HepG2 (cell line): ENCODE measurements at regions not wholly inside any gene's neighbourhood (a gene's known extent, or its start where the extent isn't known, plus 50 kb on each side); places are given as distances from the start of the nearest gene placed in this dataset.

Experiments
- ATAC-seq: fragments of 200-7000 bp; cut with Tn5 transposase; 3 replicates; pipeline ENCODE4 v1.9.1; 2020; ENCODE audit warnings: mild to moderate bottlenecking, moderate library complexity
- BruUV-seq: library from RNA; stranded (reverse); fragments of 400-500 nt; replicated peaks from 2 replicates; lab custom pipeline; 2021; lab: Mats Ljungman, UMichigan
- CTCF ChIA-PET: fragments of 300-600 bp; formaldehyde crosslinking; extraction: SDS; loops from one replicate; lab custom pipeline; 2021; ENCODE audit warnings: low total read pairs, inconsistent platforms, low intra/inter-chr PET ratio; lab: Yijun Ruan, JAX
- POLR2A ChIA-PET: fragments of 350-600 bp; sonication (Branson Sonifier 250); formaldehyde crosslinking; loops from one replicate; lab custom pipeline; 2020; ENCODE audit warnings: antibody characterized with exemption, inconsistent platforms; lab: Yijun Ruan, JAX
- DNase-seq: peaks from one replicate; pipeline ENCODE4 v3.0.0-alpha.2; 2015; ENCODE audit warnings: low spot score
- FAIRE-seq: peaks from 3 replicates; lab custom pipeline; 2011; peaks lifted over from hg19 to GRCh38; lab: Jason Lieb, UNC
- H2AFZ ChIP-seq: one replicate; pipeline ENCODE4 v1.6.1; 2011; ENCODE audit warnings: low read length, inconsistent platforms
- H3K27ac ChIP-seq: fragments of 300-600 bp; 3 replicates; pipeline ENCODE4 v1.8.0; 2011; ENCODE audit warnings: mixed run types, mild to moderate bottlenecking, mixed read lengths, low read length, inconsistent platforms; ENCODE audit not compliant: insufficient read depth; ENCODE audit errors: extremely low read length
- H3K27me3 ChIP-seq, 2 experiments: fragments of 200-600 bp in 1 of 2; 2 replicates in 1 of 2; 3 replicates in 1 of 2; pipeline versions ENCODE4 v1.6.0 to v1.8.0; 2011; ENCODE audit warnings: low read length in 2 of 2, mild to moderate bottlenecking in 2 of 2, moderate library complexity in 2 of 2, inconsistent platforms in 1 of 2; ENCODE audit not compliant: insufficient read depth in 2 of 2, control insufficient read depth in 1 of 2
- H3K36me3 ChIP-seq, 2 experiments: fragments of 200-600 bp in 1 of 2; replicated peaks in 1 of 2; 2 replicates in 1 of 2; 3 replicates in 1 of 2; pipeline versions ENCODE4 v1.5.1 to v1.8.0; 2011; ENCODE audit warnings: low read length in 2 of 2, inconsistent platforms in 1 of 2; ENCODE audit not compliant: insufficient read depth in 2 of 2, control insufficient read depth in 1 of 2
- H3K4me1 ChIP-seq: 2 replicates; pipeline ENCODE4 v1.5.1; 2012; ENCODE audit warnings: low read length, inconsistent platforms; ENCODE audit not compliant: insufficient read depth
- H3K4me2 ChIP-seq: 2 replicates; pipeline ENCODE4 v1.6.0; 2011; ENCODE audit warnings: low read depth, low read length, inconsistent platforms
- H3K4me3 ChIP-seq, 3 experiments: fragments of 200-600 bp in 1 of 3; sonication (generic), shearing (Covaris generic) in 1 of 3; replicated peaks in 1 of 3; 2 replicates each; pipeline ENCODE4 v1.5.1; 2011 to 2016; ENCODE audit warnings: low read length in 3 of 3, inconsistent platforms in 2 of 3, low read depth in 2 of 3, mild to moderate bottlenecking in 2 of 3, control low read depth in 1 of 3, mixed read lengths in 1 of 3; ENCODE audit not compliant: insufficient read depth in 1 of 3
- H3K79me2 ChIP-seq: one replicate; pipeline ENCODE4 v1.6.1; 2011; ENCODE audit warnings: low read length, inconsistent platforms; ENCODE audit not compliant: insufficient read depth
- H3K9ac ChIP-seq: 2 replicates; pipeline ENCODE4 v1.6.0; 2011; ENCODE audit warnings: mild to moderate bottlenecking, low read depth, low read length, inconsistent platforms; ENCODE audit not compliant: insufficient read depth
- H3K9me3 ChIP-seq: 2 replicates; pipeline ENCODE4 v1.5.1; 2012; ENCODE audit warnings: mild to moderate bottlenecking, low read length
- H4K20me1 ChIP-seq: 2 replicates; pipeline ENCODE4 v1.6.0; 2011; ENCODE audit warnings: inconsistent platforms, mild to moderate bottlenecking, low read length, moderate library complexity; ENCODE audit not compliant: insufficient read depth
- FOSL2 ChIP-seq: sonication (generic); formaldehyde crosslinking; IDR thresholded peaks from 2 replicates; pipeline ENCODE4 v1.4.0; 2020; ENCODE audit warnings: missing genetic modification reagents
- HNF1B ChIP-seq: sonication (generic); formaldehyde crosslinking; IDR thresholded peaks from 2 replicates; pipeline ENCODE4 v1.5.1; 2020; ENCODE audit warnings: mild to moderate bottlenecking, moderate library complexity, missing genetic modification reagents
- RFX1 ChIP-seq: fragments of 450-650 bp; IDR thresholded peaks from 2 replicates; pipeline ENCODE4 v1.6.1; 2017
- RFX3 ChIP-seq: IDR thresholded peaks from 2 replicates; pipeline ENCODE4 v1.6.1; 2016; ENCODE audit warnings: missing biosample characterization, missing genetic modification reagents
- ZNF367 ChIP-seq: sonication (generic); formaldehyde crosslinking; IDR thresholded peaks from 2 replicates; pipeline ENCODE4 v1.4.0; 2020; ENCODE audit warnings: missing genetic modification reagents, borderline replicate concordance
- WGBS: methylation state at CpG from one replicate; pipeline ENCODE4 v1.1.6; 2017; ENCODE audit warnings: low lambda C conversion rate; 5-methylcytosine and 5-hydroxymethylcytosine counted together
- in situ Hi-C: cut with HindIII; loops from 2 replicates; pipeline ENCODE4 v1.10.0; 2017; ENCODE audit warnings: low pct_unique_long_range_greater_than_20kb; ENCODE audit not compliant: extremely low pct_ligation_motif_present
- intact Hi-C: fragments of 100-400 bp; cut with micrococcal nuclease; formaldehyde crosslinking; loops from one replicate; pipeline ENCODE4 v1.10.0; 2022; ENCODE audit not compliant: unreplicated experiment

GRCh38 chr2:70367722-70368323 lies 66.0 kb upstream of the FAM136A start:
- WGBS, result 38% methylated on average over 8 of the region's 8 CpGs
- ATAC-seq, result no peak
- H3K79me2 ChIP-seq, result no peaks in the 10 kb centered on the region
- H3K4me2 ChIP-seq, result no peak overlapping the region
- no TSS peak for BruUV-seq
- no peak overlapping the region for H3K4me3 ChIP-seq
- H3K9ac ChIP-seq, result no peak overlapping the region
- H3K4me1 ChIP-seq, result no peaks in the 10 kb centered on the region
- intact Hi-C loops, result no loop called here
- in situ Hi-C loops, result no loop called here
- ChIA-PET POLR2A (no interaction called here), CTCF (no interaction called here)
- H3K9me3 ChIP-seq, result no peaks in the 10 kb centered on the region
- H2AFZ ChIP-seq, result no peak overlapping the region
- no peak overlapping the region for H3K27ac ChIP-seq
- H4K20me1 ChIP-seq, result no peaks in the 10 kb centered on the region
- FAIRE-seq, result no peak
- no peaks in the 10 kb centered on the region for H3K36me3 ChIP-seq
- peak; percentile 43; the same call in 1 of the 2 replicates for TF ChIP-seq RFX1
- peak; percentile 48; the same call in 1 of the 2 replicates for TF ChIP-seq RFX3 (CRISPR knock-in tag)
- TF ChIP-seq ZNF367 (CRISPR knock-in tag), result no peak
- H3K27me3 ChIP-seq, result peaks cover 3 to 39% of the 10 kb centered on the region in 2 experiments; a peak in 3 of 5 replicates
- DNase-seq, result no peak

- Histone ChIP-seq H3K4me3 (no peak overlapping the region), H3K9ac (no peak overlapping the region), H3K4me1 (peaks cover 4% of the 10 kb centered on the region; the same call in 1 of the 2 replicates), H3K9me3 (no peaks in the 10 kb centered on the region), H2AFZ (no peak overlapping the region), H3K79me2 (no peaks in the 10 kb centered on the region), H4K20me1 (no peaks in the 10 kb centered on the region), H3K36me3 (no peaks in the 10 kb centered on the region), H3K4me2 (no peak overlapping the region), H3K27me3 (peaks cover 3 to 40% of the 10 kb centered on the region in 2 experiments; a peak in 3 of 5 replicates), H3K27ac (no peak overlapping the region)
- CTCF ChIA-PET, result no interaction called here
- intact Hi-C loops (no loop called here), in situ Hi-C loops (no loop called here)
- TF ChIP-seq FOSL2, result peak; percentile 61
- TF ChIP-seq HNF1B (CRISPR knock-in tag), result no peak
- DNase-seq (peak; percentile 36), ATAC-seq (peak; percentile 75), FAIRE-seq (no peak)
- POLR2A ChIA-PET, result no interaction called here
- WGBS, result 10% methylated on average over 6 of the region's 6 CpGs
- BruUV-seq, result no TSS peak
Observed at GRCh38 chr2:70362661-70363060, 60.8 kb upstream of the FAM136A start.
